Left ventricle myocardium inferior (tissue), 1 donor: ENCODE measurements at regions not wholly inside any gene's neighbourhood (a gene's known extent, or its start where the extent isn't known, plus 50 kb on each side); places are given as distances from the start of the nearest gene placed in this dataset.

Experiments used
- DNase-seq: peaks from one replicate; pipeline ENCODE4 v3.0.0-alpha.2; 2020
- H3K27ac ChIP-seq: fragments of 200-600 bp; replicated peaks from 2 replicates; pipeline ENCODE4 v1.8.0; 2021
- H3K27me3 ChIP-seq: fragments of 200-600 bp; 2 replicates; pipeline ENCODE4 v1.8.0; 2021; ENCODE audit warnings: low read depth
- H3K36me3 ChIP-seq: fragments of 200-600 bp; 2 replicates; pipeline ENCODE4 v1.8.0; 2021
- H3K4me1 ChIP-seq: fragments of 200-600 bp; 2 replicates; pipeline ENCODE4 v1.8.0; 2021
- H3K4me3 ChIP-seq: fragments of 200-600 bp; 2 replicates; pipeline ENCODE4 v1.8.0; 2021; ENCODE audit warnings: mild to moderate bottlenecking, moderate library complexity
- H3K9me3 ChIP-seq: fragments of 200-600 bp; replicated peaks from 2 replicates; pipeline ENCODE4 v1.8.0; 2021
- CTCF ChIP-seq: fragments of 200-600 bp; IDR thresholded peaks from 2 replicates; pipeline ENCODE4 v1.8.0; 2021; ENCODE audit warnings: antibody characterized with exemption, mild to moderate bottlenecking, borderline replicate concordance
- intact Hi-C: fragments of 100-400 bp; cut with micrococcal nuclease; formaldehyde crosslinking; loops from one replicate; pipeline ENCODE4 v1.11.0; 2022
- donor health status: DM: no; HTN: yes; CAD: no; lungs with severe emphysema.

GRCh38 chr3:24958910-24959447 lies 464.3 kb upstream of the THRB start:
- no peak for DNase-seq
- Histone ChIP-seq H3K4me1 (peaks cover 10% of the 10 kb centered on the region), H3K9me3 (peaks cover 9% of the 10 kb centered on the region), H3K27me3 (no peaks in the 10 kb centered on the region), H3K27ac (no peak overlapping the region), H3K4me3 (no peak overlapping the region), H3K36me3 (no peaks in the 10 kb centered on the region)
- intact Hi-C loops, result no loop called here
- no peak for TF ChIP-seq CTCF

- TF ChIP-seq CTCF, result peak; percentile 74
- Histone ChIP-seq H3K27ac (no peak overlapping the region), H3K4me1 (peaks cover 5% of the 10 kb centered on the region), H3K4me3 (no peak overlapping the region), H3K36me3 (no peaks in the 10 kb centered on the region), H3K9me3 (peaks cover 6% of the 10 kb centered on the region), H3K27me3 (no peaks in the 10 kb centered on the region)
- DNase-seq, result no peak
- intact Hi-C loops, result loop anchor here (10.0 kb wide), 1 partner anchor 631 kb away; no protein-coding TSS in a partner anchor
Observed at GRCh38 chr3:24963762-24964625, 464.1 kb upstream of the RARB start.

DNA sequence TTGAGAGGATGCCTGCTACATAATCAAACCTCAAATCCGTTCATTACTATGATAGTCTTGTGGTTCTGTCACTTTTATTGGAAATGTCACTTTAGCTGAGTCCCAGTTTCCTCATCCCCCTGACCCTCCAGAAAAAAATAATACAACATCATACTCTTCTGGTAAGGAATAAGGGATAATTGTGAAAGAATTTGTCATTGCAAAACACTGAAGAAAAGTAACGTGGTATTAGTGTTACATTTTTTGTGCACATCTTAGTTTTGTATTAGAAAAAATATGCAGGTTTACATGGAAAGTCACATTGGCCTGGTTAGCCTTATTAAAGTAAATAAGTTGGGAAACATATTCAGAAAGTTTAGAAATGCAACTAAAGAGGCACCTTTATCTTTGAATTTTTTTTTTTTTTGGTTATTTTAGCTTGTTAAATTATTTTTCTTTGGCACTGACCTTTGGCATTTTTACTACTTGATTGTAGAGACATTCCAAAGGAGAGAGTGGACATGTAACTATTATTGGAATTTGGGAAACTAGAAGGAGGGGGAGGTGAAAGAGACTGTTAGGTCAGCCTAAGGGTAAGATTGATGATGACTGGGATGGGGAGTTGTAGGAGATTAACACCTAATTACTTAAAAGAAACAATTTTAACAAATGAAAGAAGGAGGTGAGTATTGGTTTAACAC lies 462.2 kb upstream of the RARB start:
- intact Hi-C loops, result loop anchor here (10.0 kb wide), 1 partner anchor 629 kb away; no protein-coding TSS in a partner anchor
- Histone ChIP-seq H3K4me3 (no peak overlapping the region), H3K27me3 (no peaks in the 10 kb centered on the region), H3K4me1 (peaks cover 5% of the 10 kb centered on the region), H3K27ac (no peak overlapping the region), H3K9me3 (no peaks in the 10 kb centered on the region), H3K36me3 (no peaks in the 10 kb centered on the region)
- no peak for DNase-seq
- TF ChIP-seq CTCF, result no peak

- intact Hi-C loops, result loop anchor here (10.0 kb wide), 1 partner anchor 627 kb away; no protein-coding TSS in a partner anchor
- H3K27ac ChIP-seq, result no peak overlapping the region
Observed at GRCh38 chr3:24968036-24968435, 460.0 kb upstream of the RARB start.

More at GRCh38 chr3:24968036-24968435, 460.0 kb upstream of the RARB start:
- H3K4me1 ChIP-seq, result peaks cover 5% of the 10 kb centered on the region
- no peak for TF ChIP-seq CTCF
- no peak for DNase-seq
- H3K27me3 ChIP-seq, result no peaks in the 10 kb centered on the region
- no peak overlapping the region for H3K4me3 ChIP-seq
- no peaks in the 10 kb centered on the region for H3K36me3 ChIP-seq
- peaks cover 3% of the 10 kb centered on the region for H3K9me3 ChIP-seq
